K562 (cell line): ENCODE measurements at regions not wholly inside any gene's neighbourhood (a gene's known extent, or its start where the extent isn't known, plus 50 kb on each side); places are given as distances from the start of the nearest gene placed in this dataset.

Source experiments
- ATAC-seq: fragments of 200-7000 bp; cut with Tn5 transposase; 3 replicates; pipeline ENCODE4 v1.9.1; 2020; ENCODE audit warnings: moderate library complexity
- BruUV-seq: library from RNA; stranded (reverse); fragments of 400-500 nt; replicated peaks from 2 replicates; lab custom pipeline; 2021; lab: Mats Ljungman, UMichigan
- CTCF ChIA-PET: fragments of 300-600 bp; formaldehyde crosslinking; extraction: SDS; loops from one replicate; lab custom pipeline; 2021; ENCODE audit warnings: low intra/inter-chr PET ratio; lab: Yijun Ruan, JAX
- POLR2A ChIA-PET: fragments of 300-600, 350-650 bp; sonication (Branson Sonifier 250); formaldehyde crosslinking; extraction: SDS; loops from one replicate; lab custom pipeline; 2021; ENCODE audit warnings: antibody characterized with exemption, inconsistent platforms; lab: Yijun Ruan, JAX
- DNase-seq, 4 experiments: peaks; one replicate each; pipeline versions ENCODE4 v3.0.0 to v3.0.0-alpha.2; 2011 to 2018; ENCODE audit warnings: low spot score in 3 of 4, mixed read lengths in 3 of 4; ENCODE audit errors: extremely low read depth in 1 of 4
- FAIRE-seq: peaks from 2 replicates; lab custom pipeline; 2011; peaks lifted over from hg19 to GRCh38; lab: Jason Lieb, UNC
- H2AFZ ChIP-seq: 2 replicates; pipeline ENCODE4 v1.6.0; 2011; ENCODE audit warnings: low read depth, low read length, control low read depth, inconsistent platforms
- H3K27ac ChIP-seq: fragments of 200-600 bp; 3 replicates; pipeline ENCODE4 v1.8.0; 2011; ENCODE audit warnings: low read depth, mild to moderate bottlenecking, control low read depth, inconsistent platforms, low read length, moderate library complexity, mixed read lengths; ENCODE audit errors: extremely low read depth
- H3K27me3 ChIP-seq, 2 experiments: fragments of 300-600 bp in 1 of 2; 2 replicates in 1 of 2; 3 replicates in 1 of 2; pipeline versions ENCODE4 v1.6.0 to v1.8.0; 2011; ENCODE audit warnings: inconsistent platforms in 2 of 2, low read length in 2 of 2, mild to moderate bottlenecking in 1 of 2, mixed read lengths in 1 of 2, moderate library complexity in 1 of 2; ENCODE audit not compliant: control insufficient read depth in 2 of 2, insufficient read depth in 2 of 2
- H3K36me3 ChIP-seq: fragments of 300-600 bp; 3 replicates; pipeline ENCODE4 v1.8.0; 2011; ENCODE audit warnings: mild to moderate bottlenecking, low read length, inconsistent platforms; ENCODE audit not compliant: control insufficient read depth, insufficient read depth
- H3K4me1 ChIP-seq, 2 experiments: fragments of 200-600 bp in 1 of 2; replicated peaks in 1 of 2; 2 replicates in 1 of 2; 3 replicates in 1 of 2; pipeline versions ENCODE4 v1.5.1 to v1.8.0; 2011; ENCODE audit warnings: inconsistent platforms in 2 of 2, low read length in 2 of 2, mild to moderate bottlenecking in 1 of 2, mixed read lengths in 1 of 2, moderate library complexity in 1 of 2; ENCODE audit not compliant: control insufficient read depth in 2 of 2, insufficient read depth in 2 of 2
- H3K4me2 ChIP-seq: 2 replicates; pipeline ENCODE4 v1.6.1; 2011; ENCODE audit warnings: low read length, control low read depth, inconsistent platforms, mixed read lengths; ENCODE audit not compliant: insufficient read depth
- H3K4me3 ChIP-seq: fragments of 200-600 bp; sonication (generic), shearing (Covaris generic); 2 replicates; pipeline ENCODE4 v1.5.1; 2016; ENCODE audit warnings: control low read depth, inconsistent platforms
- H3K79me2 ChIP-seq: fragments of 200-600 bp; 3 replicates; pipeline ENCODE4 v1.8.0; 2011; ENCODE audit warnings: low read length, inconsistent platforms; ENCODE audit not compliant: control insufficient read depth, insufficient read depth
- H3K9ac ChIP-seq, 2 experiments: 2 replicates each; pipeline versions ENCODE4 v1.6.0 to v1.6.1; 2011; ENCODE audit warnings: low read depth in 2 of 2, low read length in 2 of 2, control low read depth in 1 of 2, inconsistent platforms in 1 of 2, mild to moderate bottlenecking in 1 of 2, mixed read lengths in 1 of 2; ENCODE audit not compliant: insufficient read depth in 1 of 2
- H3K9me1 ChIP-seq: one replicate; pipeline ENCODE4 v1.6.0; 2011; ENCODE audit warnings: inconsistent platforms, mild to moderate bottlenecking, low read length, moderate library complexity; ENCODE audit not compliant: control insufficient read depth, insufficient read depth
- H3K9me3 ChIP-seq: replicated peaks from 2 replicates; pipeline ENCODE4 v1.5.1; 2011; ENCODE audit warnings: low read depth, low read length, inconsistent platforms; ENCODE audit not compliant: control insufficient read depth, insufficient read depth
- H4K20me1 ChIP-seq: replicated peaks from 2 replicates; pipeline ENCODE4 v1.6.1; 2011; ENCODE audit warnings: low read length, inconsistent platforms, mixed read lengths; ENCODE audit not compliant: control insufficient read depth, insufficient read depth
- ELF1 ChIP-seq: fragments of 200-800 bp; sonication (Bioruptor generic); IDR thresholded peaks from 2 replicates; pipeline ENCODE4 v1.6.1; 2016; ENCODE audit warnings: missing genetic modification characterization, missing compliant biosample characterization
- KDM4B ChIP-seq, 2 experiments: fragments of 450-650 bp in 1 of 2; sonication (generic) in 1 of 2; IDR thresholded peaks; 2 replicates each; pipeline ENCODE4 v1.6.1; 2016 to 2017; ENCODE audit warnings: borderline replicate concordance in 2 of 2, antibody characterized with exemption in 1 of 2, low read depth in 1 of 2, mild to moderate bottlenecking in 1 of 2
- PML ChIP-seq: IDR thresholded peaks from 2 replicates; pipeline ENCODE4 v1.6.1; 2012; ENCODE audit warnings: low read length, inconsistent platforms
- RAD51 ChIP-seq: fragments of 450-650 bp; IDR thresholded peaks from 2 replicates; pipeline ENCODE4 v1.7.1; 2016; ENCODE audit warnings: low read depth, mild to moderate bottlenecking, borderline replicate concordance
- TSHZ1 ChIP-seq: fragments of 250-450 bp; sonication (Bioruptor Pico); IDR thresholded peaks from 2 replicates; pipeline ENCODE4 v1.4.0; 2020; ENCODE audit warnings: mild to moderate bottlenecking, moderate library complexity
- WHSC1 ChIP-seq: IDR thresholded peaks from one replicate; pipeline ENCODE4 v1.6.1; 2012; ENCODE audit warnings: low read length, control low read depth, inconsistent platforms
- ZFPM2 ChIP-seq: fragments of 250-450 bp; sonication (Bioruptor Pico); IDR thresholded peaks from 2 replicates; pipeline ENCODE4 v1.5.1; 2022; ENCODE audit warnings: mild to moderate bottlenecking
- ZNF583 ChIP-seq: fragments of 250-450 bp; sonication (Bioruptor Pico); IDR thresholded peaks from 2 replicates; pipeline ENCODE4 v1.4.0; 2020
- ZNF699 ChIP-seq: fragments of 250-450 bp; sonication (Bioruptor Pico); IDR thresholded peaks from 2 replicates; pipeline ENCODE4 v1.8.0; 2021; ENCODE audit warnings: mild to moderate bottlenecking, moderate library complexity; ENCODE audit not compliant: insufficient replicate concordance
- WGBS: fragments of 100-300 bp; shearing (Covaris generic); methylation state at CpG from one replicate; pipeline ENCODE4 v1.1.6; 2016; ENCODE audit warnings: low coverage, mixed read lengths; ENCODE audit not compliant: insufficient coverage; ENCODE audit errors: missing lambda C conversion rate; 5-methylcytosine and 5-hydroxymethylcytosine counted together
- in situ Hi-C: fragments of 300-500 bp; cut with MboI; formaldehyde crosslinking; loops from 4 replicates; pipeline ENCODE4 v1.15.0; 2018; ENCODE audit warnings: inconsistent platforms, mixed read lengths
- intact Hi-C: fragments of 100-400 bp; cut with micrococcal nuclease; formaldehyde crosslinking; loops from 2 replicates; pipeline ENCODE4 v1.14.2; 2022

DNA sequence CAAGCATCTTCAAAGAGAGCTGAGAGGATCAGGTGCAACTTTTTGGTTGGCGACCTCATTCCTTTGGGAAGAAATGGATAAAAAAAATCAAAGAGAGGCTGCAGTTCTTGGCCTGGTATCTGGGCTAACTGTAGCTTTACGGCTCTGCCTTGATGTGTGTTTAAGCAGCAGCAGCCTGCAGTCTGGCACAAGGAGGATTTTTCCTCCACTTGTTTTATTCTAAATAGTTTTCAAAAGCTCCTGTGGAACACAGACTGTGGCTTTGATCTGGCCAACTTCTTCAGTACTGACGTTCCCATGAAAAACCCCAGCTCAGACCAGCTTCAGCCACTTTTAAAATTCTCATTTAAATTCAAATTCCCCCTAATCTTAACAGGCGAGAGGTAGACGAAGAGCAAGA is 137.3 kb downstream of the HDGFL1 start:
- Histone ChIP-seq H3K79me2 (no peaks in the 10 kb centered on the region), H3K4me1 (no peaks in the 10 kb centered on the region), H3K9ac (no peak overlapping the region), H3K9me3 (no peaks in the 10 kb centered on the region), H3K4me2 (no peak overlapping the region), H2AFZ (no peak overlapping the region), H3K27me3 (no peaks in the 10 kb centered on the region), H4K20me1 (no peaks in the 10 kb centered on the region), H3K4me3 (no peak overlapping the region), H3K36me3 (no peaks in the 10 kb centered on the region), H3K27ac (no peak overlapping the region), H3K9me1 (no peaks in the 10 kb centered on the region)
- intact Hi-C loops (no loop called here), in situ Hi-C loops (no loop called here)
- FAIRE-seq (no peak), DNase-seq (no peak), ATAC-seq (no peak)
- no TSS peak for BruUV-seq
- ChIA-PET POLR2A (no interaction called here), CTCF (no interaction called here)
- WGBS: 1% methylated on average over 5 of the region's 5 CpGs
- no peak for TF ChIP-seq TSHZ1 (CRISPR knock-in tag)
- TF ChIP-seq RAD51: no peak
- no peak for TF ChIP-seq PML
- no peak for TF ChIP-seq KDM4B (IDR thresholded peaks at IDR 0.05; ENCODE audit: borderline replicate concordance in 2 of 2, low read depth in 1 of 2)
- no peak for TF ChIP-seq ELF1
- TF ChIP-seq ZNF699 (CRISPR knock-in tag): no peak
- no peak for TF ChIP-seq ZNF583
- no peak for TF ChIP-seq WHSC1
- TF ChIP-seq ZFPM2 (CRISPR knock-in tag): no peak
